Pons (tissue), 1 donor: ENCODE measurements at regions not wholly inside any gene's neighbourhood (a gene's known extent, or its start where the extent isn't known, plus 50 kb on each side); places are given as distances from the start of the nearest gene placed in this dataset.

Source experiments
- DNase-seq: peaks from one replicate; pipeline ENCODE4 v3.0.0-alpha.2; 2016; ENCODE audit warnings: low spot score

DNA sequence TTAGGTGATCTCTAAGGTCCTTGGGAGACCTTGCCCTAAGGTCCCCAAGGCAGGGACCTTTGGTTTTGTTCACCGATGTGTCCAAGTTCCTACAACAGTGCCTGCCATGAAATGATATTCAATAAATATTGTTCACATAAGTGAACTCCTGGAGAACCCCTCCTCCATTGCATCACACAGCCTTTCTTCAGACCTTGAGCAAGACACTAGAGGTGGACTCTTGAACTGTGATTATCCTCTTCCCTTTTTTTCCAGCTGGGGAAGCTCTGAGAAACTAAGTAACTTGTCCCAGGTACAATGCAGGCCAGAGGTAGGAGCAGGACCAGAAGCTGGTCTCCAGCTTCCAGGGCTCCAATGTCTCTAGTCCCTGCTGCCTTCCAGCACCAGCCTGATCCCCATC, 76.6 kb upstream of the LMO1 start:
- DNase-seq: no peak

DNA sequence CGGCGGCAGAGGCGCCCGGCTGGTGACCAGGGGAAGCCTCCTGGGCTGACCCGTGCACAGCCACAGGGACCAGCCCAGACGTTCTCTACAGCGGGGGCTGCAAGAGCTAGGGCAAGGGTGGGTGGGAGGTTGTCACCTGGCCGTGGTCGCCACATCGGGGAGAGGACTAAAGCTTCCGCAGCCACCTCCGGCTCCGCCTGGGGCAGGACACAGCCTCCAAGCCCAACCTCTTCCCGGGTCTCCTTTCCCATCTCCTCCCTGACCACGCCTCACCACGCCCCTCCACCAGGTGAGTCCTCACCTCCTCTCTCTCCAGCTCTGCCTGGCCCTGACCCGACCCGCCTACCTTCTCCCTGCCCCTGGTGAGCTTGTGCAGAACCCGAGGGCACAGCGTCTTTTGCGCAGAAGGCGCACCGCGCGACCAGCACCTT, 75.9 kb upstream of the LMO1 start:
- no peak for DNase-seq

DNA sequence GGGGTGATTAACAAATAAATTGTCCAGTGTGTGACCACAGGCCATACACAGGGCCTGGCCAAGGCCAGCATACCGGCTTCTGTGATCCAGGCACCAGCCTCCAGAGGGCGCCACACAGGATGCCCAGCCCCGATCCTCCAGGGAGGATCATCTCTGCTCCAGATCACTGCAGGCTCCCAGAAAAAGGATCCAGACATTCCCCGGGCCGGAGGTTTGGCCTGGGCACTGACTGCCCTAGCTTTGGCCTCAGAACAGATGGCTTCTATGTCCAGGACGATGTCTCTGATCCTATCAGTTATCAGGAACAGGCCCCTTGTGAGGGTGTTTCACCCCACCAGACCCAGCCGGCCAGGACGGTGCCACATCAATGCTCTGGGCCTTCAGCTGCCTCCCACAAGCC, 74.5 kb upstream of the LMO1 start:
- peak; percentile 17 for DNase-seq

- no peak for DNase-seq
Observed at GRCh38 chr11:8337130-8337795, 73.6 kb upstream of the LMO1 start.

GRCh38 chr11:8336356-8337129, 72.9 kb upstream of the LMO1 start:
- no peak for DNase-seq

DNA sequence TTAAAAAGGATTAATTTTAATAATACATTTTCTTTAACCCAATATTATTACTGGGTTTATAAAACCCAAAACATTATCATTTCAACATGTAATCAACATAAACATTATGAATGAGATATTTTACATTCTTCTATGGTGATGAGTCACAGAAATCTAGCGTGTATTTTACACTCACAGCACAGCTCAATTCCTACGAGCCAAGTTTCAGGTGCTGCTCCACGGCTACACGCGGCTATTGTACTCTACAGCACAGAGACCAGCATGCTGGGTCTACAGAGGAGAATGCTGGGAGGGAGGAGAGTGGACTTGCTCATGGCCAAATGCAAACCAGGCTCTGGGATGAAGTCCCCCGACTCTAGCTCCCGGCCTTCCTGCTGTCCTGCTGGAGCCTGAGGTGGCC, 72.0 kb upstream of the LMO1 start:
- DNase-seq: no peak

- no peak for DNase-seq
Observed at GRCh38 chr11:8335186-8335585, 71.5 kb upstream of the LMO1 start.

- no peak for DNase-seq
Observed at GRCh38 chr11:8333811-8334401, 70.2 kb upstream of the LMO1 start.

GRCh38 chr11:8333376-8333775, 69.7 kb upstream of the LMO1 start:
- no peak for DNase-seq

- DNase-seq: no peak
Observed at GRCh38 chr11:8332891-8333290, 69.2 kb upstream of the LMO1 start.

GRCh38 chr11:8332196-8332595, 68.5 kb upstream of the LMO1 start:
- DNase-seq: peak; percentile 35

DNA sequence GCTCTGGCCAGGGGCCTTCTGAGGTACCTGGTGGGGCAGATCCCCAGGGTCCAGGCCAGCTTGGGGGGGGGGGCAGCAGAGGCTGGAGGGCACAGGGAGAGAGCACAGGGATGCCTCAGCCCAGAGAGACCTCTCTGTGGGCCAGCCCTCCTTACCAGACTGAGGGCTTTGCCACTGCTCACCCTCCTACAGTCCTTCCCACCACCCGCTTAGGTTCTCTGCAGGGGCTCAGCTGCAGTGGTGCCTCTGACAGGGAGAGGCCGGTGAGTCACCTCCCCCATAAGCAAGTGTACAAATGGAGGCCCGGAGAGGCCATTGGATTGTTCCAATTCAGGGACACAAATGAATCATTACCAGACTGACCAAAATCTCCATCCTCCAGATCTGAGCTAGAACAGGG, 68.1 kb upstream of the LMO1 start:
- DNase-seq: no peak

- no peak for DNase-seq
Observed at GRCh38 chr11:8330896-8331295, 67.2 kb upstream of the LMO1 start.

DNA sequence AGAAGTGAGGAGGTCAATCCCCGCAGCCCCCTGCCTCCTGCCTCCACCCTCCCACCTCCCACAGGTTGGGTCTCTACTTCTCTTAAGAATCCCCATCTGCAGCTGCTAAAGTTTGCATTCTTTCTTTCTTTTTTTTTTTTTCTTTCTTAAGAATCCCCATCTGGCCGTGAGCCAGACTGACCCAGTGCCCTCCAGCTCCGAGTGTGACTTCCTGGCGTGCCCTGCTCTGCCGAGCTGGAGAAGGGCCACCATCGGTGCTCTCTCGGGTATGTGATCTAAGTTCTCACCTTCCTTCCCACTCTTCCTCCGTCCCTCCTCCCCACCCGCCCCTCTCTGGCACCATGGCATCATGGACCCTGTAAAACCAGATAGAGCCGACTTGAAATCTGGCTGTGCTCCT, 66.7 kb upstream of the LMO1 start:
- DNase-seq: no peak

DNA sequence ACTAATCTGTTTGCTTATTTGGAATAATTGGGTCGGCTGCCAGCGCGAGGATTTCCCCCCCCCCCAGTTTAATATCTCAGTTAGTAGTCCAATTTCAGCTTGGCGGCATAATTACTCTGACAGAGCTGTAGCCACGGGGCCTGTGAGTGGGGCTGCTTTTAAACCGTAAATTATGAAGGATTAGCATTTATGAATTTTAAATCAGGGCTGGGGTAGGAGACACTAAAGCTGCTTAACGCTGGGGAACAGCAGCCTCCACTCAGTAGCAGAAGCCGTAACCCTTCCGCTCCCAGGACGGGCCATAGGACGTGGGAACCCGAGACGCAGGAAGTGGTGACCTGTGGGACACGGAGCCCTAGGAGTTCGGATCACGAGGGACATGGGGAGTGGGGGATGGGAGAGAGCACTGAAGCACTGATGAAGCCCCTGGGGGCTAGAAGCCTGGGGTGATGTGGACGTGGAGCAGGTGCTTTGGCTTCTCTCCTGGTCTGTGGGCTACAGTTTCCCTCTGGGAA, 66.2 kb upstream of the LMO1 start:
- DNase-seq: no peak

GRCh38 chr11:8329336-8329735, 65.7 kb upstream of the LMO1 start:
- no peak for DNase-seq

DNA sequence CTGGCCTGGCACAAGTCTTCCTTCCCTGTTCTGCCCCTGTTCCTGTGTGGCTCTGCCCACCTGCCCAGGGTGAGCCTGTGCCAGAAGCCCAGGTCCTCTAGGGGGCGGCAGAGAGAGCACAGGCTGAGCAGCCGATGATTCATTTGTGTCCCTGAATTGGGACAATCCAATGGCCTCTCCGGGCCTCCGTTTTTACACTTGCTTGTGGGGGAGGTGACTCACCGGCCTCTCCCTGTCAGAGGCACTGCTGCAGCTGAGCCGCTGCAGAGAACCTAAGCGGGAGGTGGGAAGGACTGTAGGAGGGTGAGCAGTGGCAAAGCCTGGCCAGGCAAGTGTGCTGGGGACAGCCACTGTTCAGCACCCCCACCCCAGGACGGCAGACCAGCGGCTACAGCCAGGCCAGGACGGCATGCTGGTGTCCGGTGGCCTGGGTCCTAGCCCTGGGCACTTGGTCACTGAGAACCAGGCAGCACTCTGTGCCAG, 65.2 kb upstream of the LMO1 start:
- DNase-seq: peak; percentile 53

GRCh38 chr11:8328231-8328794, 64.6 kb upstream of the LMO1 start:
- DNase-seq: no peak

GRCh38 chr11:8327761-8328192, 64.1 kb upstream of the LMO1 start:
- DNase-seq: no peak

- no peak for DNase-seq
Observed at GRCh38 chr11:8326337-8326736, 62.7 kb upstream of the LMO1 start.

GRCh38 chr11:8325591-8326304, 62.1 kb upstream of the LMO1 start:
- DNase-seq: no peak
